ENCODE measurements at regions not wholly inside any gene's neighbourhood (a gene's known extent, or its start where the extent isn't known, plus 50 kb on each side); places are given as distances from the start of the nearest gene placed in this dataset.

GRCh38 chr5:158302029-158302428 lies 443.1 kb upstream of the CLINT1 start:
- no peak overlapping the region for H3K9ac ChIP-seq (ENCODE audit: low read length)
- H3K4me1 ChIP-seq (ENCODE audit: insufficient read depth, low read length), result no peaks in the 10 kb centered on the region
- no peak overlapping the region for H3K4me3 ChIP-seq (ENCODE audit: low read depth in 1 of 2, low read length in 2 of 2)
- no peaks in the 10 kb centered on the region for H3K27me3 ChIP-seq (ENCODE audit: control insufficient read depth in 1 of 2, insufficient read depth in 2 of 2, low read length in 2 of 2)
- H3K27ac ChIP-seq (ENCODE audit: low read depth, low read length), result no peak overlapping the region
- H3K36me3 ChIP-seq (ENCODE audit: insufficient read depth, low read length), result no peaks in the 10 kb centered on the region
- no peaks in the 10 kb centered on the region for H3K9me3 ChIP-seq (ENCODE audit: low read length)

- no peak overlapping the region for H3K9ac ChIP-seq (ENCODE audit: low read length)
- H3K4me1 ChIP-seq (ENCODE audit: insufficient read depth, low read length), result no peaks in the 10 kb centered on the region
- H3K36me3 ChIP-seq (ENCODE audit: insufficient read depth, low read length), result no peaks in the 10 kb centered on the region
- no peaks in the 10 kb centered on the region for H3K27me3 ChIP-seq (ENCODE audit: control insufficient read depth in 1 of 2, insufficient read depth in 2 of 2, low read length in 2 of 2)
- H3K4me3 ChIP-seq (ENCODE audit: low read depth in 1 of 2, low read length in 2 of 2), result no peak overlapping the region
- no peak overlapping the region for H3K27ac ChIP-seq (ENCODE audit: low read depth, low read length)
- no peaks in the 10 kb centered on the region for H3K9me3 ChIP-seq (ENCODE audit: low read length)
Observed at GRCh38 chr5:158301186-158301585, 442.2 kb upstream of the CLINT1 start.

GRCh38 chr5:158300256-158300655 lies 441.3 kb upstream of the CLINT1 start:
- no peaks in the 10 kb centered on the region for H3K9me3 ChIP-seq (ENCODE audit: low read length)
- no peaks in the 10 kb centered on the region for H3K36me3 ChIP-seq (ENCODE audit: insufficient read depth, low read length)
- H3K27ac ChIP-seq (ENCODE audit: low read depth, low read length), result no peak overlapping the region
- H3K27me3 ChIP-seq (ENCODE audit: control insufficient read depth in 1 of 2, insufficient read depth in 2 of 2, low read length in 2 of 2), result no peaks in the 10 kb centered on the region
- no peaks in the 10 kb centered on the region for H3K4me1 ChIP-seq (ENCODE audit: insufficient read depth, low read length)
- H3K4me3 ChIP-seq (ENCODE audit: low read depth in 1 of 2, low read length in 2 of 2), result no peak overlapping the region
- no peak overlapping the region for H3K9ac ChIP-seq (ENCODE audit: low read length)

GRCh38 chr5:158297002-158297527 lies 438.1 kb upstream of the CLINT1 start:
- H3K9me3 ChIP-seq (ENCODE audit: low read length), result peaks cover 8% of the 10 kb centered on the region
- no peaks in the 10 kb centered on the region for H3K36me3 ChIP-seq (ENCODE audit: insufficient read depth, low read length)
- no peak overlapping the region for H3K27ac ChIP-seq (ENCODE audit: low read depth, low read length)
- H3K27me3 ChIP-seq (ENCODE audit: control insufficient read depth in 1 of 2, insufficient read depth in 2 of 2, low read length in 2 of 2), result no peaks in the 10 kb centered on the region
- no peaks in the 10 kb centered on the region for H3K4me1 ChIP-seq (ENCODE audit: insufficient read depth, low read length)
- H3K4me3 ChIP-seq (ENCODE audit: low read depth in 1 of 2, low read length in 2 of 2), result no peak overlapping the region
- H3K9ac ChIP-seq (ENCODE audit: low read length), result no peak overlapping the region

GRCh38 chr5:158294701-158295100 lies 435.8 kb upstream of the CLINT1 start:
- no peak overlapping the region for H3K27ac ChIP-seq (ENCODE audit: low read depth, low read length)
- no peaks in the 10 kb centered on the region for H3K27me3 ChIP-seq (ENCODE audit: control insufficient read depth in 1 of 2, insufficient read depth in 2 of 2, low read length in 2 of 2)
- H3K9ac ChIP-seq (ENCODE audit: low read length), result no peak overlapping the region
- H3K9me3 ChIP-seq (ENCODE audit: low read length), result peaks cover 8% of the 10 kb centered on the region
- H3K36me3 ChIP-seq (ENCODE audit: insufficient read depth, low read length), result no peaks in the 10 kb centered on the region
- no peak overlapping the region for H3K4me3 ChIP-seq (ENCODE audit: low read depth in 1 of 2, low read length in 2 of 2)
- no peaks in the 10 kb centered on the region for H3K4me1 ChIP-seq (ENCODE audit: insufficient read depth, low read length)

- Histone ChIP-seq H3K36me3 (ENCODE audit: insufficient read depth, low read length) (no peaks in the 10 kb centered on the region), H3K9ac (ENCODE audit: low read length) (no peak overlapping the region), H3K9me3 (ENCODE audit: low read length) (peaks cover 8% of the 10 kb centered on the region), H3K4me3 (ENCODE audit: low read depth in 1 of 2, low read length in 2 of 2) (no peak overlapping the region), H3K27ac (ENCODE audit: low read depth, low read length) (no peak overlapping the region), H3K4me1 (ENCODE audit: insufficient read depth, low read length) (peaks cover 7% of the 10 kb centered on the region), H3K27me3 (ENCODE audit: control insufficient read depth in 1 of 2, insufficient read depth in 2 of 2, low read length in 2 of 2) (no peaks in the 10 kb centered on the region)
Observed at GRCh38 chr5:158292981-158293380, 434.0 kb upstream of the CLINT1 start.

GRCh38 chr5:158289967-158290366 lies 431.0 kb upstream of the CLINT1 start:
- peaks cover 16% of the 10 kb centered on the region for H3K4me1 ChIP-seq (ENCODE audit: insufficient read depth, low read length)
- no peaks in the 10 kb centered on the region for H3K36me3 ChIP-seq (ENCODE audit: insufficient read depth, low read length)
- no peak overlapping the region for H3K4me3 ChIP-seq (ENCODE audit: low read depth in 1 of 2, low read length in 2 of 2)
- peaks cover 8% of the 10 kb centered on the region for H3K9me3 ChIP-seq (ENCODE audit: low read length)
- H3K27ac ChIP-seq (ENCODE audit: low read depth, low read length), result no peak overlapping the region
- no peaks in the 10 kb centered on the region for H3K27me3 ChIP-seq (ENCODE audit: control insufficient read depth in 1 of 2, insufficient read depth in 2 of 2, low read length in 2 of 2)
- no peak overlapping the region for H3K9ac ChIP-seq (ENCODE audit: low read length)

- H3K27ac ChIP-seq (ENCODE audit: low read depth, low read length), result no peak overlapping the region
Observed at GRCh38 chr5:158288272-158288657, 429.3 kb upstream of the CLINT1 start.

GRCh38 chr5:158287643-158288271 lies 428.8 kb upstream of the CLINT1 start:
- Histone ChIP-seq H3K9ac (ENCODE audit: low read length) (no peak overlapping the region), H3K36me3 (ENCODE audit: insufficient read depth, low read length) (no peaks in the 10 kb centered on the region), H3K4me1 (ENCODE audit: insufficient read depth, low read length) (peaks cover 16% of the 10 kb centered on the region), H3K27me3 (ENCODE audit: control insufficient read depth in 1 of 2, insufficient read depth in 2 of 2, low read length in 2 of 2) (no peaks in the 10 kb centered on the region), H3K27ac (ENCODE audit: low read depth, low read length) (no peak overlapping the region), H3K9me3 (ENCODE audit: low read length) (no peaks in the 10 kb centered on the region), H3K4me3 (ENCODE audit: low read depth in 1 of 2, low read length in 2 of 2) (peak overlapping the region in 1 of 2 donors; percentile 32)

More at GRCh38 chr5:158288272-158288657, 429.3 kb upstream of the CLINT1 start:
- peaks cover 3% of the 10 kb centered on the region for H3K9me3 ChIP-seq (ENCODE audit: low read length)
- H3K36me3 ChIP-seq (ENCODE audit: insufficient read depth, low read length), result no peaks in the 10 kb centered on the region
- no peak overlapping the region for H3K4me3 ChIP-seq (ENCODE audit: low read depth in 1 of 2, low read length in 2 of 2)
- peaks cover 16% of the 10 kb centered on the region for H3K4me1 ChIP-seq (ENCODE audit: insufficient read depth, low read length)
- no peaks in the 10 kb centered on the region for H3K27me3 ChIP-seq (ENCODE audit: control insufficient read depth in 1 of 2, insufficient read depth in 2 of 2, low read length in 2 of 2)
- no peak overlapping the region for H3K9ac ChIP-seq (ENCODE audit: low read length)

GRCh38 chr5:158286827-158287226 lies 427.9 kb upstream of the CLINT1 start:
- Histone ChIP-seq H3K9ac (ENCODE audit: low read length) (no peak overlapping the region), H3K27ac (ENCODE audit: low read depth, low read length) (no peak overlapping the region), H3K4me3 (ENCODE audit: low read depth in 1 of 2, low read length in 2 of 2) (no peak overlapping the region), H3K27me3 (ENCODE audit: control insufficient read depth in 1 of 2, insufficient read depth in 2 of 2, low read length in 2 of 2) (no peaks in the 10 kb centered on the region), H3K36me3 (ENCODE audit: insufficient read depth, low read length) (no peaks in the 10 kb centered on the region), H3K4me1 (ENCODE audit: insufficient read depth, low read length) (peaks cover 16% of the 10 kb centered on the region), H3K9me3 (ENCODE audit: low read length) (no peaks in the 10 kb centered on the region)

- Histone ChIP-seq H3K36me3 (ENCODE audit: insufficient read depth, low read length) (no peaks in the 10 kb centered on the region), H3K27me3 (ENCODE audit: control insufficient read depth in 1 of 2, insufficient read depth in 2 of 2, low read length in 2 of 2) (no peaks in the 10 kb centered on the region), H3K4me1 (ENCODE audit: insufficient read depth, low read length) (peaks cover 16% of the 10 kb centered on the region), H3K9me3 (ENCODE audit: low read length) (no peaks in the 10 kb centered on the region), H3K9ac (ENCODE audit: low read length) (no peak overlapping the region), H3K4me3 (ENCODE audit: low read depth in 1 of 2, low read length in 2 of 2) (no peak overlapping the region), H3K27ac (ENCODE audit: low read depth, low read length) (no peak overlapping the region)
Observed at GRCh38 chr5:158285698-158286097, 426.8 kb upstream of the CLINT1 start.

- Histone ChIP-seq H3K9me3 (ENCODE audit: low read length) (no peaks in the 10 kb centered on the region), H3K4me1 (ENCODE audit: insufficient read depth, low read length) (peaks cover 16% of the 10 kb centered on the region), H3K27me3 (ENCODE audit: control insufficient read depth in 1 of 2, insufficient read depth in 2 of 2, low read length in 2 of 2) (no peaks in the 10 kb centered on the region), H3K36me3 (ENCODE audit: insufficient read depth, low read length) (no peaks in the 10 kb centered on the region), H3K27ac (ENCODE audit: low read depth, low read length) (no peak overlapping the region), H3K9ac (ENCODE audit: low read length) (no peak overlapping the region), H3K4me3 (ENCODE audit: low read depth in 1 of 2, low read length in 2 of 2) (no peak overlapping the region)
Observed at GRCh38 chr5:158284242-158284641, 425.3 kb upstream of the CLINT1 start.

All from muscle layer of colon (tissue), 2 donors.